Gastrocnemius medialis (tissue), 4 donors: ENCODE measurements at regions not wholly inside any gene's neighbourhood (a gene's known extent, or its start where the extent isn't known, plus 50 kb on each side); places are given as distances from the start of the nearest gene placed in this dataset.

ENCODE experiments used
- CTCF ChIP-seq, 5 experiments: fragments of 450-650 bp in 3 of 5; fragments of 200-600 bp in 2 of 5; sonication (generic) in 2 of 5; IDR thresholded peaks in 4 of 5; conservative IDR thresholded peaks in 1 of 5; 1 replicate in 4 of 5; 2 replicates in 1 of 5; pipeline ENCODE4 v1.5.1; 2016 to 2019; ENCODE audit warnings: antibody characterized with exemption in 5 of 5, mild to moderate bottlenecking in 3 of 5, moderate library complexity in 3 of 5
- POLR2A ChIP-seq, 2 donors: fragments of 450-650 bp; IDR thresholded peaks; one replicate each; pipeline ENCODE4 v1.6.1; 2017; ENCODE audit warnings: antibody characterized with exemption in 2 of 2, mild to moderate bottlenecking in 2 of 2, moderate library complexity in 2 of 2

- TF ChIP-seq CTCF (IDR thresholded peaks at IDR 0.05 in 4 of 5, conservative IDR thresholded peaks at IDR 0.05 in 1 of 5) (no peak), POLR2A (IDR thresholded peaks at IDR 0.05) (no peak)
These were observed 85.0 kb upstream of the RASA1 start for GRCh38 chr5:87182649-87183048.
